ENCODE measurements at regions not wholly inside any gene's neighbourhood (a gene's known extent, or its start where the extent isn't known, plus 50 kb on each side); places are given as distances from the start of the nearest gene placed in this dataset.
"Not testable (repeated sequence)": the region's sequence is repeated elsewhere in the genome, so short reads cannot be mapped to it uniquely, and the experiment has no call there.

DNA sequence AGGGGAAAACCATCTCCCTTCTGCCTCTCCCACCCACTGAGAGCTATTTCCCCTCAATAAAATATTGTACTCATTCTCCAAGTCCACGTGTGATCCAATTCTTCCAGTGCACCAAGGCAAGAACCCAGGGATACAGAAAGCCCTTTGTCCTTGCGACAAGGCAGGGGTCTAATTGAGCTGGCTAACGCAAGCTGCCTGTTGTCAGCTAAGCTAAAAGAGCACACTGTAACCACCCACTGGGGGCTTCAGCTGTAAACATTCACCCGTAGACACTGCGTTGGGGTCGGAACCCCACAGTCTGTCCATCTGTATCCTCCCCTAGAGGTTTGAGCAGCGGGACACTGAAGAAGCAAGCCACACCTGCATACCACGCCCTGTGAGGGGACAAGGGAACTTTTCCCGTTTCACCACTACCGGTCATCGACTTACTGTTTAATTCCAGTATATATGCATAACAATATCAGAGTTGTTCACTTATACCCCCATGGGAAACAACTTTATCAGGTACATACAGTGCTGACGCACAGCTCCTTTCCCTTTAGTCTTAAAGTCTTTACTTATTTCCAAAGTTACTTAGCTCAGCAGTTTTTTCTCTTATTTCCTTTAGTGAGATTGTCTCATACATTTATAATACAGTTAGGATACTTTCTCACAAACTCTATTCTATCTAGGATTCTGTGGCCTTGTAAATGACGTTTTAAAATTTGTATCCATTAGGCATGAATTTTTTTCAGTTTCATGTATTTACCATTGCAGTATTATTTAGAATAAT lies 721.6 kb downstream of the ANKRD7 start:
- DNase-seq (ENCODE audit: low spot score) = no peak
- no peak overlapping the region for H3K27ac Mint-ChIP-seq
- H3K4me3 Mint-ChIP-seq (ENCODE audit: low read depth) = no peak overlapping the region
- intact Hi-C loops (cut with micrococcal nuclease) = no loop called here
- no peaks in the 10 kb centered on the region for H3K9me3 Mint-ChIP-seq
- H3K4me1 Mint-ChIP-seq (ENCODE audit: low read depth) = no peaks in the 10 kb centered on the region
- no peaks in the 10 kb centered on the region for H3K27me3 Mint-ChIP-seq (ENCODE audit: low read depth)
- H3K36me3 Mint-ChIP-seq (ENCODE audit: low read depth) = no peaks in the 10 kb centered on the region

DNA sequence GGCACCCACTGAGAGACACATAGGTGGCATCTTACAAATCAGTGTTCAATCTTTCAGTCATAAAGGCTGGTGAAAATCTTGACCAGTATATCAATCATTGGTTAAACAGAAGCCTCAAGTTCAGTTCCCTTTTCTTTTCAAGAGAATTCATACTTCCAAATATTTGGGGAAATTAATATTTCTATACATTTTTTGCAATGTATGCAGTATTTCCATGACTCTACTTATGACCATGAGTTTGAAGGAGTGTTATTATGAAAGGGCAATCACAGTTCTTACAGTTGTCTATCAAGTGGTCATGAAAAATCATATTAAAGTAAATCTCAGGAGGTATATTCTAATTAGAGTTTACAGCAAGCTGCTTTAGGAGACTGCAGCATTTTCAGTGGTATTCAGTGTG lies 724.0 kb downstream of the ANKRD7 start:
- Mint-ChIP-seq H3K27me3 (ENCODE audit: low read depth) (no peaks in the 10 kb centered on the region), H3K4me3 (ENCODE audit: low read depth) (no peak overlapping the region), H3K9me3 (no peaks in the 10 kb centered on the region), H3K36me3 (ENCODE audit: low read depth) (no peaks in the 10 kb centered on the region), H3K4me1 (ENCODE audit: low read depth) (no peaks in the 10 kb centered on the region), H3K27ac (no peak overlapping the region)
- intact Hi-C loops (cut with micrococcal nuclease) = no loop called here
- DNase-seq (ENCODE audit: low spot score) = no peak

DNA sequence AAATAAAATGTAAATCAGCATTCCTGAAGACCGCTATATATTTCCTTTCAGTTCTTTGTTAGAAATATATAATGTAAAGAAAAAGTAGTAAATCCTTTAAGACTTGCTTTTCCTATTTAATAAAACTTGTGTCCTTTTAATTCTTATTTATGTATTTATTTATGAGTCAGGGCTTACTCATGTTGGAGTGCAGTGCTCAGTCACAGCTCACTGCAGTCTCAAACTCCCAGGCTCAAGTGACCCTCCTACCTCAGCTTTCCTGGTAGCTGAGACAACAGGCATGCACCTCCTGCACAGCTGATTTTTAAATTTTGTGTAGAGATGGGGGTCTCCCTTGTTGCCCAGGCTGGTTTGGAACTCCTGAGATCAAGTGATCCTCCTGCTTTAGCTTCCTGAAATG lies 724.5 kb downstream of the ANKRD7 start:
- Mint-ChIP-seq H3K9me3 (no peaks in the 10 kb centered on the region), H3K36me3 (ENCODE audit: low read depth) (no peaks in the 10 kb centered on the region), H3K4me3 (ENCODE audit: low read depth) (no peak overlapping the region), H3K27me3 (ENCODE audit: low read depth) (no peaks in the 10 kb centered on the region), H3K27ac (no peak overlapping the region), H3K4me1 (ENCODE audit: low read depth) (no peaks in the 10 kb centered on the region)
- DNase-seq (ENCODE audit: low spot score) = no peak
- intact Hi-C loops (cut with micrococcal nuclease) = no loop called here

DNA sequence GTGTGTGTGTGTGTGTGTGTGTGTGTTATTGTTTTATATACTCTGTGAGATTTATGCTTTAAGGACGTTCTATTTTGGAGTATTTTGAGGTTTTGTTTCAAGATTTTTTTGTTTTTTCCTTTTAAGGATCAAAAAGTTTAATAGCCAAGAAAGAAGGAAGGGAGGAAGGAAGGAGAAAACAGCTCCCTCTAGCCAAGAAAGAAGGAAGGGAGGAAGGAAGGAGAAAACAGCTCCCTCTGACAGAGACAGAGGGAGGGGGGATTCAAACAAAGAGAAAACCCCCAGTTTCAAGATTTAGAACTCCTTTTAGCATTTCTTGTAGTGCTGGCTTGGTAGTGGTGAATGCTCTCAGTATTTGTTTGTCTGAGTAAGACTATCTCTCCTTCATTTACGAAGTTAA lies 731.8 kb downstream of the ANKRD7 start:
- H3K36me3 Mint-ChIP-seq (ENCODE audit: low read depth); H3K4me1 Mint-ChIP-seq (ENCODE audit: low read depth); DNase-seq (ENCODE audit: low spot score); H3K27ac Mint-ChIP-seq; H3K4me3 Mint-ChIP-seq (ENCODE audit: low read depth); intact Hi-C loops (cut with micrococcal nuclease); H3K27me3 Mint-ChIP-seq (ENCODE audit: low read depth): not testable (repeated sequence)
- peaks cover 20% of the 10 kb centered on the region for H3K9me3 Mint-ChIP-seq

DNA sequence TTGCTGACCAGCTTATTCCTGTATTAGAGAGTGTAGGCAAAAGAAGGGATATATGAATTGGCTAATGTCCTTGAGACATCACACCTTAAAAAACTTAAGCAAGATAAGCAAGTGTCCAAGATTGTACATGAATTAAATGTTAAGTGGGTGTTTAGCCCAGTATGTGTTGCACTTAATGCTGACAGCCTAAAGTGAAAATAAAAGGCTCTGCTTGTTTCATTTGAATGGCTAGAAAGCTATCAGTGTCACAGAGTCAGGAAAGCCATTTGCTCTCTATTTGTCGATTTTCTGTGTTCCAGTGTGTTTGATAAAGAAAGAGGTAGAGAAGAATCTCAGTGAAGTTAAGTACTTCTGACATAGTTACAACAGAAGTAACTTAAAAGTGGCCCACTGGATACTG lies 744.9 kb downstream of the ANKRD7 start:
- intact Hi-C loops (cut with micrococcal nuclease) = no loop called here
- no peak for DNase-seq (ENCODE audit: low spot score)
- Mint-ChIP-seq H3K4me1 (ENCODE audit: low read depth) (no peaks in the 10 kb centered on the region), H3K9me3 (peaks cover 3% of the 10 kb centered on the region), H3K27me3 (ENCODE audit: low read depth) (no peaks in the 10 kb centered on the region), H3K27ac (no peak overlapping the region), H3K4me3 (ENCODE audit: low read depth) (no peak overlapping the region), H3K36me3 (ENCODE audit: low read depth) (no peaks in the 10 kb centered on the region)

DNA sequence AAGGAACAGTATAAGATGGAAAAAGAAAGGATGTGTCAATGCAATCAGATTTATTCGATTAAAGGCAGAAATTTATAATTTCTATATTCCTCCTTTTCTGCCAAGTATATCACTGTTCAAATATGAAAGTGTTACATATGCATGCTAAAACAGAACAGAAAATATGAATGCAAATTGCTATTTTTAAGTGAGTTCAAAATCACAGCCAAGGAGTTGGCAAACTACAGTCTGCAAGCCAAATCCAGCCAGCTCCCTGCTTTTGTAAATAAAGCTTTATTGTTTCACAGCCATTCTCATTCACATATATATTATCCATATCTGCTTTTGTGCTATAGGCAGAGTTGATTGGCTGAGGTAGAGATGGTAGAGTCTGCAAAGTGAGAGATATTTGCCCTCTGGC lies 747.2 kb downstream of the ANKRD7 start:
- no peaks in the 10 kb centered on the region for H3K36me3 Mint-ChIP-seq (ENCODE audit: low read depth)
- H3K9me3 Mint-ChIP-seq = peaks cover 3% of the 10 kb centered on the region
- no peak overlapping the region for H3K4me3 Mint-ChIP-seq (ENCODE audit: low read depth)
- no peaks in the 10 kb centered on the region for H3K27me3 Mint-ChIP-seq (ENCODE audit: low read depth)
- intact Hi-C loops (cut with micrococcal nuclease) = no loop called here
- H3K27ac Mint-ChIP-seq = no peak overlapping the region
- H3K4me1 Mint-ChIP-seq (ENCODE audit: low read depth) = no peaks in the 10 kb centered on the region
- no peak for DNase-seq (ENCODE audit: low spot score)

DNA sequence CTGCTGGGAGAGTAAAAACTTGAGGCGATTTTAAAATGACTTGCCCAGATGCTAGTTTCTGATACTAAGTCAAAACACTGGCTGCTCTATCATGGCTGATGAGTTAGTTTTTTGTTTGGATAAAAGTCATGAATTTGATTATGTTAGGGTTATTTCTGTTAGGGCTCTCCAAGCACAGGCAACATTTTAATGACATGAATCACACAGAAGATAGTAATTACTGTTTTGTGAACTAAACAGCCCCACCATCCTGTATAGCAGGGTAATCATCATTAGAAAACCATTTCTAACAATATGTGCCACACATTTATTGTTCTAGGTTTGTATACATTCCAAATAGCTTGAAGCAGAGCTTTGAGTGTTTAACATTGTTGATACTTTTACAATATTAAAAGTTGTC lies 750.3 kb downstream of the ANKRD7 start:
- Mint-ChIP-seq H3K9me3 (no peaks in the 10 kb centered on the region), H3K4me3 (ENCODE audit: low read depth) (no peak overlapping the region), H3K27ac (no peak overlapping the region), H3K4me1 (ENCODE audit: low read depth) (no peaks in the 10 kb centered on the region), H3K27me3 (ENCODE audit: low read depth) (no peaks in the 10 kb centered on the region), H3K36me3 (ENCODE audit: low read depth) (no peaks in the 10 kb centered on the region)
- intact Hi-C loops (cut with micrococcal nuclease) = no loop called here
- no peak for DNase-seq (ENCODE audit: low spot score)

DNA sequence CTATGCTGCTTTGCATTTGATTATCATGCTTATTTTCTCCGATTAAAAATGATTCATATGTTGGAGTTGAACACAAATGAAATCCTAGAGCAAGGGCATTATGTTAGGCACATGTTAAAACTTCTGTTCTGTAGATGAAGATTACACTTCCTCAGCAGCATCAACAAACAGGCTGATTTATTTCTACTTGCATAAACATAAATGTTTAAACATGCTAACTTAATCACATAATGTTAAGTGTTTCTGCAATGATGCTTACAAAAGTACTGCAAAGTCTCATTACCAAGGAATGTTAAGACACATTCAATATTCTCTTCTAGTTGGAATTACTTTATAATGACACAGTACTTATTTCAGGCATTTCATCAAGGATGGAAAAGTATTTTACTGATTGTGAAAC lies 770.8 kb downstream of the ANKRD7 start:
- no peak for DNase-seq (ENCODE audit: low spot score)
- Mint-ChIP-seq H3K9me3 (no peaks in the 10 kb centered on the region), H3K4me3 (ENCODE audit: low read depth) (no peak overlapping the region), H3K4me1 (ENCODE audit: low read depth) (no peaks in the 10 kb centered on the region), H3K27ac (no peak overlapping the region), H3K27me3 (ENCODE audit: low read depth) (no peaks in the 10 kb centered on the region), H3K36me3 (ENCODE audit: low read depth) (no peaks in the 10 kb centered on the region)
- intact Hi-C loops (cut with micrococcal nuclease) = no loop called here

DNA sequence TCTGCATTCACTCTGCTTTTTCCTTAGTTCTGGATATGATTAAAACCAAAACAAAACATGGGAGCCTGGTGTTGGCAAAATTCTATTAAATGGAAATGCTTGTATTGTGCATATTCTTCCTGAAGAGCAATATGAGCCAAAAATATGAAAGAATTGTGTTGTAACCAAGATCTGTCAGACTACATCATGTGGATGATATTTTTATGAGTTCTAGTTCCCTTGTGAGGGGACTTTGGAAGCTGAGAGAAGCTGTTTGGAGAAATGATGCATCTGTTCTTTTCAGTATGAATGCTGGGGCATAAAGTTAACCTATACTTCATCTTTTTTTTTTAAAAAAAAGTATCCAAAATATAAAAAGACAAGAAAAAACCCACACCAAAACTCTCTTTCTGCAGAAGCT lies 782.7 kb downstream of the ANKRD7 start:
- no peak for DNase-seq (ENCODE audit: low spot score)
- H3K9me3 Mint-ChIP-seq = peaks cover 5% of the 10 kb centered on the region
- intact Hi-C loops (cut with micrococcal nuclease) = no loop called here
- no peaks in the 10 kb centered on the region for H3K4me1 Mint-ChIP-seq (ENCODE audit: low read depth)
- no peaks in the 10 kb centered on the region for H3K36me3 Mint-ChIP-seq (ENCODE audit: low read depth)
- H3K27ac Mint-ChIP-seq = no peak overlapping the region
- no peaks in the 10 kb centered on the region for H3K27me3 Mint-ChIP-seq (ENCODE audit: low read depth)
- H3K4me3 Mint-ChIP-seq (ENCODE audit: low read depth) = no peak overlapping the region

DNA sequence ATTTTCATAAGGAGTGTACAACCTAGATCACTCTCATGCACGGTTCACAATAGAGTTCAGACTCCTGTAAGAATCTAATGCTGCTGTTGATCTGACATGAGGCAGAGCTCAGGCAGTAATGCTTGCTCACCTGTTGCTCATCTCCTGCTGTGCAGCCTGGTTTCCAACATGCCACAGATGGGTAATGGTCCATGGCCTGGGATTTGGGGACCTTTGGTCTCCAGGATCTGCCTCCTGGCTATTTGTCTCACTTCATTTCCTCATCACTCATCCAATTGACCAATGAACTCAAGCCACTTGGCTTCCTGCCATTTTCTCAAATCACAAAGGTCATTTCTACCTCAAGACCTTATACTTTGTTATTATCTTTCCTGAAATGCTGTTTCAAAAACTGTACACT lies 786.1 kb downstream of the ANKRD7 start:
- Mint-ChIP-seq H3K4me1 (ENCODE audit: low read depth) (no peaks in the 10 kb centered on the region), H3K9me3 (peaks cover 5% of the 10 kb centered on the region), H3K36me3 (ENCODE audit: low read depth) (no peaks in the 10 kb centered on the region), H3K27me3 (ENCODE audit: low read depth) (no peaks in the 10 kb centered on the region), H3K4me3 (ENCODE audit: low read depth) (no peak overlapping the region), H3K27ac (no peak overlapping the region)
- no peak for DNase-seq (ENCODE audit: low spot score)
- intact Hi-C loops (cut with micrococcal nuclease) = no loop called here

DNA sequence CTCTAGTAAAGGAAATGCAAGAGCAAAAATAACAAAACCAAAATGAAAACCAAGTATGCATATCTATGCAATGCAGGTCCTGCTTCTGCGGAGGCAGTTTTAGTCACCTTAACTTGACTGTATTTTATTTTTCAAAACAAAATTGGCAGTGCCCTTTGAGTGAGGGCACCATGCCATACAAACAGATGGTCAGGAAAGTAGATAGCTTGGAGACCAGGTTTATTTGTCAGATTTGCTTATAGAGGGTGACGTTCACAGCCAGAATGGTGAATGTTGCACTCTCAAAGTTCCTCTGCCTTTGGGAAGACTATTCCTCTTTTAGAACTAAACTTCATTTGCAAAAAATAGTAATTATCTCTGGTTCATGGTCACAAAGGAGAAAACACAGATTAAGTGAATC lies 801.9 kb downstream of the ANKRD7 start:
- peaks cover 18% of the 10 kb centered on the region for H3K9me3 Mint-ChIP-seq
- no peaks in the 10 kb centered on the region for H3K27me3 Mint-ChIP-seq (ENCODE audit: low read depth)
- H3K36me3 Mint-ChIP-seq (ENCODE audit: low read depth) = no peaks in the 10 kb centered on the region
- H3K4me1 Mint-ChIP-seq (ENCODE audit: low read depth) = no peaks in the 10 kb centered on the region
- no peak overlapping the region for H3K4me3 Mint-ChIP-seq (ENCODE audit: low read depth)
- intact Hi-C loops (cut with micrococcal nuclease) = no loop called here
- no peak overlapping the region for H3K27ac Mint-ChIP-seq
- no peak for DNase-seq (ENCODE audit: low spot score)

DNA sequence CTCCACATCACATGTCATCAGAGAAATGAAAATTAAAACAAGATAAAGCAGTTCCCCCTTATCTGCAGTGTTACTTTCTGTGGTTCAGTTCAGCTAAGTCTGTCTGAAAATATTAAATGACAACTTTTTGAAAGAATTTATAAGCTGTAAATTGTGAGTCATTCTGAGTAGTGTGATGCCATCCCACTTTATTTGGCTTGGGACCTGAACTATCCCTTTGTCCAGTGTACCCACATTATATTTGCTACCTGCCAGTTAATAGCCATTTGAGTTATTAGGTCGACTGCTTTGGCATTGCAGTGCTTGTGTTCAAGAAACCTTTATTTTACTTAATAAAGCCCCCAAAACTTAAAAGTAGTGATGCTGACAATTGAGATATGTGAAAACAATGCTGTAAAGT lies 804.2 kb downstream of the ANKRD7 start:
- H3K27me3 Mint-ChIP-seq (ENCODE audit: low read depth) = no peaks in the 10 kb centered on the region
- no peak overlapping the region for H3K4me3 Mint-ChIP-seq (ENCODE audit: low read depth)
- H3K4me1 Mint-ChIP-seq (ENCODE audit: low read depth) = no peaks in the 10 kb centered on the region
- no peak for DNase-seq (ENCODE audit: low spot score)
- H3K9me3 Mint-ChIP-seq = peaks cover 16% of the 10 kb centered on the region
- no peak overlapping the region for H3K27ac Mint-ChIP-seq
- intact Hi-C loops (cut with micrococcal nuclease) = no loop called here
- no peaks in the 10 kb centered on the region for H3K36me3 Mint-ChIP-seq (ENCODE audit: low read depth)

DNA sequence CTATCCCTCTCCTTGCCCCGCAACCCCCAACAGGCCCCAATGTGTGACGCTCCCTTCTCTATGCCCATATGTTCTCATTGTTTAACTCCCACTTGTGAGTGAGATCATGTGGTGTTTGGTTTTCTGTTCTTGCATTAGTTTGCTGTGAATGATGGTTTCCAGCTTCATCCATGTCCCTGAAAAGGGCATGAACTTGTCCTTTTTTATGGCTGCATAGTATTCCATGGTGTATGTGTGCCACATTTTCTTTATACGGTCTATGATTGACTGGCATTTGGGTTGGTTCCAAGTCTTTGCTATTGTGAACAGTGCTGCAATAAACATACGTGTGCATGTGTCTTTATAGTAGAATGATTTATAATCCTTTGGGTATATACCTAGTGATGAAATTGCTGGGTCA lies 807.6 kb downstream of the ANKRD7 start:
- H3K4me1 Mint-ChIP-seq (ENCODE audit: low read depth); H3K27ac Mint-ChIP-seq; intact Hi-C loops (cut with micrococcal nuclease); H3K4me3 Mint-ChIP-seq (ENCODE audit: low read depth); DNase-seq (ENCODE audit: low spot score); H3K27me3 Mint-ChIP-seq (ENCODE audit: low read depth); H3K36me3 Mint-ChIP-seq (ENCODE audit: low read depth): not testable (repeated sequence)
- H3K9me3 Mint-ChIP-seq = peaks cover 17% of the 10 kb centered on the region

DNA sequence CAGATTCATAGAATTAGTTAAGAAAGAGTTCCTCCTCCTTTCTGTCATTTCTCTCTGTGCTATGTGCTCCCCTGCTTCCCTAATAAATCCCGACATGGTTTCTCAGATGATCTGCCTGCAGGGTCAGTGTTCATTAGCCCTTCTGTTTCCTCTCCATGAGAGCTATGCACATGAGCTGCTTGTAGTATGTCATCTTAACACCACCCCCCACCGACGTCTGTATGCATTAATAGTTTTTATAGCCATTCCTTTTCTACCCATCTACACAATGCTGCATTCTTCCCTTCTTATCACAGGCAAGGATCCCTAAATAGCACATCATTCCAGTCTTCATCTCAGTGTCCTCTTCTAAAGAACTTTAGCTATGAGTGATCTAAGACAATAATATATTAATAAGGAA lies 809.1 kb downstream of the ANKRD7 start:
- no peak for DNase-seq (ENCODE audit: low spot score)
- Mint-ChIP-seq H3K9me3 (peaks cover 17% of the 10 kb centered on the region), H3K27ac (no peak overlapping the region), H3K36me3 (ENCODE audit: low read depth) (no peaks in the 10 kb centered on the region), H3K27me3 (ENCODE audit: low read depth) (no peaks in the 10 kb centered on the region), H3K4me3 (ENCODE audit: low read depth) (no peak overlapping the region), H3K4me1 (ENCODE audit: low read depth) (no peaks in the 10 kb centered on the region)
- intact Hi-C loops (cut with micrococcal nuclease) = no loop called here
